Uterus (tissue), 3 donors: ENCODE measurements at regions not wholly inside any gene's neighbourhood (a gene's known extent, or its start where the extent isn't known, plus 50 kb on each side); places are given as distances from the start of the nearest gene placed in this dataset.
A peak's percentile ranks its signal among the peaks of the same experiment; 100 is the strongest.

ENCODE experiments used
- DNase-seq, 2 donors: peaks; one replicate each; pipeline ENCODE4 v3.0.0-alpha.2; 2019 to 2020
- H3K27ac ChIP-seq, 2 donors: fragments of 200-600 bp; sonication (generic); 1 replicate in 1 of 2; 2 replicates in 1 of 2; pipeline ENCODE4 v1.5.1; 2016 to 2018
- H3K27me3 ChIP-seq, 2 donors: fragments of 200-600 bp; sonication (generic); one replicate each; pipeline ENCODE4 v1.5.1; 2018 to 2019; ENCODE audit warnings: control low read depth in 1 of 2
- H3K36me3 ChIP-seq, 2 donors: fragments of 200-600 bp; sonication (generic); one replicate each; pipeline ENCODE4 v1.5.1; 2019; ENCODE audit warnings: control low read depth in 1 of 2
- H3K4me1 ChIP-seq, 2 donors: fragments of 200-600 bp; sonication (generic); one replicate each; pipeline ENCODE4 v1.5.1; 2018 to 2019; ENCODE audit warnings: control low read depth in 1 of 2
- H3K4me3 ChIP-seq, 2 donors: fragments of 200-600 bp; sonication (generic); 1 replicate in 1 of 2; 2 replicates in 1 of 2; pipeline ENCODE4 v1.5.1; 2018 to 2019; ENCODE audit warnings: mild to moderate bottlenecking in 1 of 2
- H3K9me3 ChIP-seq, 2 donors: fragments of 200-600 bp; sonication (generic); one replicate each; pipeline ENCODE4 v1.5.1; 2019; ENCODE audit warnings: control low read depth in 1 of 2
- POLR2A ChIP-seq, 2 donors: fragments of 450-650 bp; IDR thresholded peaks; one replicate each; pipeline ENCODE4 v1.6.1; 2016; ENCODE audit warnings: antibody characterized with exemption in 2 of 2, mild to moderate bottlenecking in 1 of 2, moderate library complexity in 1 of 2
- intact Hi-C: fragments of 100-400 bp; cut with DNase I; formaldehyde crosslinking; loops from one replicate; pipeline ENCODE4 v1.15.1; 2023; ENCODE audit warnings: low total_unique reads
- TF ChIP-seq, protein P1 (sequence below), 4 experiments: fragments of 200-600 bp in 2 of 4; fragments of 450-650 bp in 2 of 4; sonication (generic) in 2 of 4; IDR thresholded peaks; one replicate each; pipeline ENCODE4 v1.5.1; 2016 to 2019; ENCODE audit warnings: antibody characterized with exemption in 4 of 4, mild to moderate bottlenecking in 2 of 4, moderate library complexity in 1 of 4
- donor health status: DM: yes; HTN: yes; CAD: no.

DNA sequence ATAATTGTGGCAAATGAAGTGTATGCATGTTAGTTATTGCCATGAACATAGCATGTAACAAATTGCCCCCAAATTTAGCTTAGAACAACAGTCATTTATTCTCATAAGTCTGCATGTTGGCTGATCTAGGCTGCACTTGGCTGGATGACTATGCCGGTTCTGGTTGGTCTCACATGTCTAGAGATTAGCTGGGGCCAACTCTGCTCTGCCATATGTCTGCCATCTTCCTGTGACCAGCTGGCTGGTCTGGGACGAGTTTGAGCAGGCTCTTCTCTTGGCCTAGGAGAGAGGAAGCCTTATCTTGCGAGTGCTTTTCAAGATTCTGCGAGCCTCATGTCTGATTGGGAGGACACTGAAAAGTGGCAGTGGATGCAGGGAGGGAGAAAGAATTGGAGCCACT, 198.3 kb upstream of the FAM78B start:
- Histone ChIP-seq H3K9me3 (no peaks in the 10 kb centered on the region), H3K4me3 (no peak overlapping the region), H3K27ac (no peak overlapping the region), H3K36me3 (no peaks in the 10 kb centered on the region), H3K27me3 (no peaks in the 10 kb centered on the region), H3K4me1 (no peaks in the 10 kb centered on the region)
- TF ChIP-seq POLR2A (IDR thresholded peaks at IDR 0.05) = no peak
- TF ChIP-seq, protein P1, sequence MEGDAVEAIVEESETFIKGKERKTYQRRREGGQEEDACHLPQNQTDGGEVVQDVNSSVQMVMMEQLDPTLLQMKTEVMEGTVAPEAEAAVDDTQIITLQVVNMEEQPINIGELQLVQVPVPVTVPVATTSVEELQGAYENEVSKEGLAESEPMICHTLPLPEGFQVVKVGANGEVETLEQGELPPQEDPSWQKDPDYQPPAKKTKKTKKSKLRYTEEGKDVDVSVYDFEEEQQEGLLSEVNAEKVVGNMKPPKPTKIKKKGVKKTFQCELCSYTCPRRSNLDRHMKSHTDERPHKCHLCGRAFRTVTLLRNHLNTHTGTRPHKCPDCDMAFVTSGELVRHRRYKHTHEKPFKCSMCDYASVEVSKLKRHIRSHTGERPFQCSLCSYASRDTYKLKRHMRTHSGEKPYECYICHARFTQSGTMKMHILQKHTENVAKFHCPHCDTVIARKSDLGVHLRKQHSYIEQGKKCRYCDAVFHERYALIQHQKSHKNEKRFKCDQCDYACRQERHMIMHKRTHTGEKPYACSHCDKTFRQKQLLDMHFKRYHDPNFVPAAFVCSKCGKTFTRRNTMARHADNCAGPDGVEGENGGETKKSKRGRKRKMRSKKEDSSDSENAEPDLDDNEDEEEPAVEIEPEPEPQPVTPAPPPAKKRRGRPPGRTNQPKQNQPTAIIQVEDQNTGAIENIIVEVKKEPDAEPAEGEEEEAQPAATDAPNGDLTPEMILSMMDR (IDR thresholded peaks at IDR 0.05) = no peak
- no peak for DNase-seq
- intact Hi-C loops = no loop called here

DNA sequence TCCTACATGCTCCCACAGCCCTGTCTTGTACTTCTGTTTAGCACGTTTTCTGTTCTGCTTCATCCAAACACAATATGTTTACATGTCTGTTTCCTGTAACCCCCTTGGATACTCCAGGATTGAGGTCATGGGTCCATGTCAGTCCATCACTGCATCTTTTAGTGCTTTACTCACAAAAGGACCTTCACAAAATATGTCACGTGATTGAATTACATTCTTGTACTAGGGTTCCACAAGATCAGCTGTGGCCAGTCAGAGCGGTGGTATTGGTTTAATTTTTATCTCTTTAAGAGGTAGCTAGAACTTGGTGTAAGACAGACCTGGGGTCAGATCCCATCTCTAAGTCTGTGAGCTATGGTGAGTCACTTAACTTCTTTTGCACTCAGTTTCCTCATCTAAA, 201.2 kb upstream of the FAM78B start:
- Histone ChIP-seq H3K4me3 (no peak overlapping the region), H3K4me1 (no peaks in the 10 kb centered on the region), H3K9me3 (no peaks in the 10 kb centered on the region), H3K36me3 (no peaks in the 10 kb centered on the region), H3K27me3 (no peaks in the 10 kb centered on the region), H3K27ac (no peak overlapping the region)
- DNase-seq = no peak
- TF ChIP-seq, protein P1 (IDR thresholded peaks at IDR 0.05) = no peak
- no peak for TF ChIP-seq POLR2A (IDR thresholded peaks at IDR 0.05)
- intact Hi-C loops = no loop called here

DNA sequence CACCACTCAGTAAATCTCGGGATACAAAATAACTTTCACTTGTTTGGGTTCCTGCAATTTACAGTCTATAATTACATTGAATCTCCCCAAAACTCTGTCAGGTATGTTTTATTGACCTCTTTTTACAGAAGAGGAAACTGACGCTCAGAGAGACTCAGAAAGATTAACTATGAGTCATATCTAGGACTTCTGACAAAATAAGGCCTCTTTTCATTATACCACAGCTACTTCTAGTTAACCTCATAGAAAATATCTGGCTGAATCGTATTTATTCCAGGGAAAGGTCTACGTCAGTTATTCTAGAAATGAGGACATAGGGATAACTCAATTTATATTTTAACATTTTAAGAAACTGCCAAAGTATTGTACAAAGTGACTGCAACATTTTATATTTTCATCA, 211.1 kb upstream of the FAM78B start:
- no peaks in the 10 kb centered on the region for H3K9me3 ChIP-seq
- DNase-seq = no peak
- peak overlapping the region in 1 of 2 donors; percentile 20 for H3K27ac ChIP-seq
- no peak for TF ChIP-seq POLR2A (IDR thresholded peaks at IDR 0.05)
- TF ChIP-seq, protein P1 (IDR thresholded peaks at IDR 0.05) = no peak
- no peaks in the 10 kb centered on the region for H3K27me3 ChIP-seq
- H3K36me3 ChIP-seq = no peaks in the 10 kb centered on the region
- intact Hi-C loops = no loop called here
- no peaks in the 10 kb centered on the region for H3K4me1 ChIP-seq
- H3K4me3 ChIP-seq = no peak overlapping the region

DNA sequence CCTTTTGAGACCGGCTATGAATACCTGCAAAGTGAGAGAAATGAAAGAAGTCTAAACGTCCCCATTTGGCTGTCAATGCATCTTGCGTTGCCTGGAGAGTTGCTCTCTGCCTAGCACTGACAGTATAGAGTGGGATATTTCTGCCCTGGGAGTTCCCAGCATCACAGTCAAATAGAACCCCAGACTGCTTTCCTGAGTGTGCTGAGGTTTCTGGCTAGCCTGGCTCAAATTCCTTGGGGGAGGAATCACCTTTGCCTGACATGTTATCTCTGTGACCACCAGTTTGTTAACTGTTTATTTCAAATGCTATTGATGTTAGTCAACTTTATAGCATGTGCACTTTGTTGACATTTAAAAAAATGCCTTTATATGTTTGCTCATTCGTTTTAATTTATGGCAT, 212.0 kb upstream of the FAM78B start:
- H3K27ac ChIP-seq = peak overlapping the region in 1 of 2 donors; percentile 20
- TF ChIP-seq POLR2A (IDR thresholded peaks at IDR 0.05) = no peak
- TF ChIP-seq, protein P1 (IDR thresholded peaks at IDR 0.05) = no peak
- no peaks in the 10 kb centered on the region for H3K36me3 ChIP-seq
- DNase-seq = no peak
- no peaks in the 10 kb centered on the region for H3K9me3 ChIP-seq
- H3K27me3 ChIP-seq = no peaks in the 10 kb centered on the region
- intact Hi-C loops = no loop called here
- no peak overlapping the region for H3K4me3 ChIP-seq
- H3K4me1 ChIP-seq = no peaks in the 10 kb centered on the region

DNA sequence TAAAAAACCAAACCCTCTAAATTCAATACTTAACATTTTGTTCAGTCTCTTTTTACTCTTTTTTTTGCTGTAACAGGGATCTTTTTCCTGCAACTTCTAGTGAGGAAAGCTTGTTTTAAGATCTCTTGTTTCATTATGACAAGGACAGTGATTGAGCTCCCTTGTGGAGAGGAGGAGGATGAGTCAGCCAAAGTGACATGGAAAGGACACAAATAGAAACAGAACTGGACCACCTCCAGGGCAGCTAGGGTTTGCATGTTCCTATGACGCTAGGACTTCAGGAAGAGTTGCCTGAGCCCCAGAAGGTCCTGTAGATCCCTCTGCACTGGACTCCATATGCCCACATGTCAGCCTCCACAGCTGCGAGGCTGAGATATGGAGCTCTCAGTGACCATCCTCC, 212.6 kb upstream of the FAM78B start:
- Histone ChIP-seq H3K4me1 (no peaks in the 10 kb centered on the region), H3K4me3 (no peak overlapping the region), H3K27me3 (no peaks in the 10 kb centered on the region), H3K36me3 (no peaks in the 10 kb centered on the region), H3K27ac (peak overlapping the region; percentile 54 to 57), H3K9me3 (no peaks in the 10 kb centered on the region)
- TF ChIP-seq, protein P1 (IDR thresholded peaks at IDR 0.05) = no peak
- no peak for TF ChIP-seq POLR2A (IDR thresholded peaks at IDR 0.05)
- DNase-seq = peak in 1 of 2 donors; percentile 43
- intact Hi-C loops = no loop called here
